ENCODE measurements at regions not wholly inside any gene's neighbourhood (a gene's known extent, or its start where the extent isn't known, plus 50 kb on each side); places are given as distances from the start of the nearest gene placed in this dataset.

DNA sequence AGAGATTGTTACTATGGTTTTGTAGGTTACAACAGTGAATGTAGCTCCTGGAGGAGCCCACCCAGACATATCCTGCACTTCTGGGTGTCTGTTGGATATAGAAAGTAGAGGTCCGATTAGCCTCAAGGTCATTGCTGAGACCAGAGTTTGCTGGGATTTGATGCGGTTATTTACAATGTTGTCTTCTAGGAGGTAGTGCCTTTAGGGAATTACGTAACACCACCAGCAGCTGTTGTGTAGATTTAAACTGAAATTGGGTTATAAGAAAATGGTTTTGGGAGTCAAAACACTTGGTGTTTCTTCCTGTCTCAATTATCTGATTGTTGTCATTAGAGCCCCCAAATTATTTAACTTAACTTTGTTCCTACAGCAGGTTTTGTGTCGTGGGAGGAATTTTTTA is 225.3 kb upstream of the PELI2 start:
- TF ChIP-seq, protein P1, sequence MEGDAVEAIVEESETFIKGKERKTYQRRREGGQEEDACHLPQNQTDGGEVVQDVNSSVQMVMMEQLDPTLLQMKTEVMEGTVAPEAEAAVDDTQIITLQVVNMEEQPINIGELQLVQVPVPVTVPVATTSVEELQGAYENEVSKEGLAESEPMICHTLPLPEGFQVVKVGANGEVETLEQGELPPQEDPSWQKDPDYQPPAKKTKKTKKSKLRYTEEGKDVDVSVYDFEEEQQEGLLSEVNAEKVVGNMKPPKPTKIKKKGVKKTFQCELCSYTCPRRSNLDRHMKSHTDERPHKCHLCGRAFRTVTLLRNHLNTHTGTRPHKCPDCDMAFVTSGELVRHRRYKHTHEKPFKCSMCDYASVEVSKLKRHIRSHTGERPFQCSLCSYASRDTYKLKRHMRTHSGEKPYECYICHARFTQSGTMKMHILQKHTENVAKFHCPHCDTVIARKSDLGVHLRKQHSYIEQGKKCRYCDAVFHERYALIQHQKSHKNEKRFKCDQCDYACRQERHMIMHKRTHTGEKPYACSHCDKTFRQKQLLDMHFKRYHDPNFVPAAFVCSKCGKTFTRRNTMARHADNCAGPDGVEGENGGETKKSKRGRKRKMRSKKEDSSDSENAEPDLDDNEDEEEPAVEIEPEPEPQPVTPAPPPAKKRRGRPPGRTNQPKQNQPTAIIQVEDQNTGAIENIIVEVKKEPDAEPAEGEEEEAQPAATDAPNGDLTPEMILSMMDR (IDR thresholded peaks at IDR 0.05) = no peak
- no peak for TF ChIP-seq POLR2A (IDR thresholded peaks at IDR 0.05)
- no peak for DNase-seq
- H3K9me3 ChIP-seq = no peaks in the 10 kb centered on the region
- no peaks in the 10 kb centered on the region for H3K27me3 ChIP-seq
- no peaks in the 10 kb centered on the region for H3K36me3 ChIP-seq
- intact Hi-C loops (cut with DNase I; ENCODE audit: low total_unique reads) = no loop called here
- H3K27ac ChIP-seq = no peak overlapping the region
- H3K4me1 ChIP-seq = no peaks in the 10 kb centered on the region
- no peak overlapping the region for H3K4me3 ChIP-seq

DNA sequence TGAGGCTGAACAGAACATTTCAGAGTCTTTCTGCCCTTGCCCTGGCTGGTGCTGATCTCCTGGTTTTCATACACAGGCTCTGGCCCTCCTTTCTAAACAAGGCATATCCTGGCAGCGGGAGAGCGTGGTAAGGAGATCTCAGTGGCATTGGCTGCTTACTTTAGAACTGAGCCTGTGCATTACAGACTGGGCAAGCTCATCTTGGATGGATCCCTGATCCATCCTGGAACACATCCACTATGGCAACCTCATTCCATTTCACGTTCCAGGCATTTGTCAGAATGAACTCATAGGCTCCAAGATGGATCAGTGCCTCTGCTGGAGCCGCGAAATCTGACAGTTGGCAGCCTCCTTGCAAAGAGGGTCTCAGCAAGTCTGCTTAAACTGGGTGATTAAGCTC is 224.5 kb upstream of the PELI2 start:
- no peak overlapping the region for H3K27ac ChIP-seq

DNA sequence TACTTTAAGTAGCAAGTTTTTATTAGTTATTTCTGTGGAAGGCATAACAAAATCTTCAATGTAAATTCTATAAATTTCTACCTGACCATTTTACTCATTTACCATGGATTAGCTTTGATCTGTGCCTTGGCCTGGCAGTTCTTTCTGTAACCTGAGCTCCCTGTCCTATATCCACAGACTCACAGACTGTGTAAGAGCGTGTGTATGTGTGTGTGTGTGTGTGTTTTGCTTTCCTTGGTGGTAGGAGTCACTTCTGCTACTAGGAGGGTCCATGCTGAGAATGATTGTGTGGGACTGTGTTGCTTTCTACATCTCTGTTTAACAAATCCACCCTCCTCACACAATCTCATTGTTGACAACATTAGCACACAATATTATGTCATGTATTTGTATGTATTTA is 221.2 kb upstream of the PELI2 start:
- Histone ChIP-seq H3K9me3 (no peaks in the 10 kb centered on the region), H3K4me3 (no peak overlapping the region), H3K27me3 (no peaks in the 10 kb centered on the region), H3K4me1 (no peaks in the 10 kb centered on the region), H3K27ac (no peak overlapping the region), H3K36me3 (no peaks in the 10 kb centered on the region)
- intact Hi-C loops (cut with DNase I; ENCODE audit: low total_unique reads) = no loop called here
- no peak for DNase-seq
- no peak for TF ChIP-seq POLR2A (IDR thresholded peaks at IDR 0.05)
- TF ChIP-seq, protein P1 (IDR thresholded peaks at IDR 0.05) = no peak

More for the DNA sequence above, 224.5 kb upstream of the PELI2 start:
- TF ChIP-seq, protein P1 (IDR thresholded peaks at IDR 0.05) = no peak
- no peak for TF ChIP-seq POLR2A (IDR thresholded peaks at IDR 0.05)
- Histone ChIP-seq H3K9me3 (no peaks in the 10 kb centered on the region), H3K36me3 (no peaks in the 10 kb centered on the region), H3K27me3 (no peaks in the 10 kb centered on the region), H3K4me3 (no peak overlapping the region), H3K4me1 (no peaks in the 10 kb centered on the region)
- intact Hi-C loops (cut with DNase I; ENCODE audit: low total_unique reads) = no loop called here
- DNase-seq = no peak

DNA sequence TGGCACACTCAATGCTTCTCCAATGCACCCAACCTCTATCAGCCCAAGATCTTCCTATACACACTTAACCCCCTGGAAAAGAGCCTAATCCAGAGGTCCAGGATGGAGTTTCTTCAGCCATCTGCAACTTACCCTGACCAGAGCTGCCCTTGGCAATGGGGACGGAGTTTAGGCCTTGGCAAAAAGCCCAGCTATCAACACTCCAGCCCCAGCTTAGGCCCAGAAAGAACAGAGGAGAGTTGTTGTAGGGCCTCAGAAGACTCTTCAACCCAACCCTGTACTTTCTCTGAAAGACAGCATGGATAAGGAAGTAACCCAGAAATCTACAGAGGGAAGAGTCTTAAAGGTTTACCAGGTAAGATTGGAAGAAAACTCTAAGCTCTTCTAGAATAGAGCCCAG is 219.3 kb upstream of the PELI2 start:
- intact Hi-C loops (cut with DNase I; ENCODE audit: low total_unique reads) = no loop called here
- Histone ChIP-seq H3K9me3 (no peaks in the 10 kb centered on the region), H3K36me3 (no peaks in the 10 kb centered on the region), H3K27ac (no peak overlapping the region), H3K27me3 (no peaks in the 10 kb centered on the region), H3K4me3 (no peak overlapping the region), H3K4me1 (no peaks in the 10 kb centered on the region)
- no peak for DNase-seq
- TF ChIP-seq POLR2A (IDR thresholded peaks at IDR 0.05) = no peak

DNA sequence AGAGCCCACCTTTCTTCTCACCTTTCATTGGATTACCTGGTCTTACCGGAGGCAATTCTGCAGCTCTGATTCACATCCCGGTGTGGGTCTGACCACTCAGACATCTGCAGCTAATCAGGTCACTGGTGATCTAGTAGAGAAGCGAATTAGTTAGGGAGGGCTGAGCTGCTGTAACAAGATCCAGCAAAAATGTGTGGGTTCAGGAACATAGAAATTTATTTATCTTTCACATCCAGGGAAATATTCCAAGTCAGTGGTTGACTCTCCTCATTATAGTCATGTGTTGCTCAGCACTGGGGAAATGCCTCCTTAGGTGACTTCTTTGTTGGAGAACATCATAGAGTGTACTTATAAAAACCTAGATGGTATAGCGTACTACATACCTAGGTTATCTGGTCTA is 218.7 kb upstream of the PELI2 start:
- H3K36me3 ChIP-seq = no peaks in the 10 kb centered on the region
- no peak overlapping the region for H3K27ac ChIP-seq
- no peaks in the 10 kb centered on the region for H3K9me3 ChIP-seq
- no peaks in the 10 kb centered on the region for H3K27me3 ChIP-seq
- intact Hi-C loops (cut with DNase I; ENCODE audit: low total_unique reads) = no loop called here
- TF ChIP-seq, protein P1 (IDR thresholded peaks at IDR 0.05) = no peak
- TF ChIP-seq POLR2A (IDR thresholded peaks at IDR 0.05) = no peak
- DNase-seq = no peak
- H3K4me3 ChIP-seq = no peak overlapping the region
- no peaks in the 10 kb centered on the region for H3K4me1 ChIP-seq

DNA sequence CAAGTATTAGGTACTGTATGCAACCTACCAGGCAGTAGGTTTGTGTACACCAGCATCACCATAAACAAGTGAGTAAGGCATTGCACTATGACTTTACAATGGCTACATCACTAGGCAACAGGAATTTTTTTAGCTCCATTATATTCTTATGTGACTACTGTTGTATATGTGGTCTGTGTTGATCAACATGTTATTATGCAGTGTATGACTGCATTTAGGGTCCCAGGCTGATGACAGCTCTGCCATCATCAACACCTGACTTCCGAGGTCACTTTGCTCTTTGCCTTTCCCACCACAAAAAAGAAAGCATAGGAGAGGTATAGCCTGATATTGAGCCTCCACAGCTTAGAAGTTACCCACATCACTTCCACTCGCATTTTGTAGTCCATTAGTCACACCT is 217.5 kb upstream of the PELI2 start:
- Histone ChIP-seq H3K9me3 (no peaks in the 10 kb centered on the region), H3K27ac (no peak overlapping the region), H3K4me1 (no peaks in the 10 kb centered on the region), H3K36me3 (no peaks in the 10 kb centered on the region), H3K27me3 (no peaks in the 10 kb centered on the region), H3K4me3 (no peak overlapping the region)
- intact Hi-C loops (cut with DNase I; ENCODE audit: low total_unique reads) = no loop called here
- DNase-seq = no peak
- TF ChIP-seq, protein P1 (IDR thresholded peaks at IDR 0.05) = no peak
- no peak for TF ChIP-seq POLR2A (IDR thresholded peaks at IDR 0.05)

All from uterus (tissue), 3 donors.